H1 (cell line): ENCODE measurements at regions not wholly inside any gene's neighbourhood (a gene's known extent, or its start where the extent isn't known, plus 50 kb on each side); places are given as distances from the start of the nearest gene placed in this dataset.

ENCODE experiments used
- BACH1 ChIP-seq: IDR thresholded peaks from 2 replicates; pipeline ENCODE4 v1.6.1; 2012; ENCODE audit warnings: low read length, improper control_type of control experiment
- EP300 ChIP-seq, 2 experiments: IDR thresholded peaks; 1 replicate in 1 of 2; 2 replicates in 1 of 2; pipeline ENCODE4 v1.6.1; 2011 to 2012; ENCODE audit warnings: low read depth in 2 of 2, low read length in 2 of 2, mild to moderate bottlenecking in 2 of 2, borderline replicate concordance in 1 of 2, inconsistent platforms in 1 of 2, moderate library complexity in 1 of 2
- FOSL1 ChIP-seq: IDR thresholded peaks from 2 replicates; pipeline ENCODE4 v1.6.1; 2011; ENCODE audit warnings: mild to moderate bottlenecking, low read depth, low read length, moderate library complexity; ENCODE audit not compliant: insufficient read depth
- GTF2F1 ChIP-seq: IDR thresholded peaks from 2 replicates; pipeline ENCODE4 v1.6.1; 2012; ENCODE audit warnings: low read depth, low read length, improper control_type of control experiment, borderline replicate concordance
- POLR2A ChIP-seq, 2 experiments: IDR thresholded peaks; 1 replicate in 1 of 2; 2 replicates in 1 of 2; pipeline ENCODE4 v1.6.1; 2011; ENCODE audit warnings: low read depth in 2 of 2, low read length in 2 of 2, mild to moderate bottlenecking in 2 of 2; ENCODE audit errors: control extremely low read depth in 1 of 2
- POLR2AphosphoS5 ChIP-seq: IDR thresholded peaks from 2 replicates; pipeline ENCODE4 v1.6.1; 2011; ENCODE audit warnings: low read depth, low read length
- RAD21 ChIP-seq, 2 experiments: IDR thresholded peaks in 1 of 2; conservative IDR thresholded peaks in 1 of 2; 2 replicates each; pipeline ENCODE4 v1.6.1; 2011; ENCODE audit warnings: low read depth in 2 of 2, low read length in 2 of 2, improper control_type of control experiment in 1 of 2, inconsistent platforms in 1 of 2, mild to moderate bottlenecking in 1 of 2, moderate library complexity in 1 of 2
- RXRA ChIP-seq: IDR thresholded peaks from 2 replicates; pipeline ENCODE4 v1.6.1; 2011; ENCODE audit warnings: low read depth, mild to moderate bottlenecking, low read length, moderate library complexity; ENCODE audit not compliant: insufficient read depth
- SIN3A ChIP-seq, 2 experiments: IDR thresholded peaks in 1 of 2; conservative IDR thresholded peaks in 1 of 2; 2 replicates each; pipeline ENCODE4 v1.6.1; 2011 to 2012; ENCODE audit warnings: low read length in 2 of 2, improper control_type of control experiment in 1 of 2, low read depth in 1 of 2, mild to moderate bottlenecking in 1 of 2
- SP1 ChIP-seq: IDR thresholded peaks from 2 replicates; pipeline ENCODE4 v1.6.1; 2011; ENCODE audit warnings: low read depth, low read length
- TAF7 ChIP-seq: optimal IDR thresholded peaks from 2 replicates; pipeline ENCODE3; 2011; ENCODE audit warnings: low read depth, mild to moderate bottlenecking, inconsistent platforms, low read length, moderate library complexity, borderline replicate concordance
- ZNF274 ChIP-seq: IDR thresholded peaks from 2 replicates; pipeline ENCODE4 v1.7.0; 2012; ENCODE audit warnings: low read length, borderline replicate concordance; ENCODE audit errors: extremely low read depth
- TF ChIP-seq, protein P1 (sequence below), 3 experiments: IDR thresholded peaks; 1 replicate in 2 of 3; 2 replicates in 1 of 3; pipeline versions ENCODE4 v1.5.1 to v1.6.1; 2011; ENCODE audit warnings: low read length in 3 of 3, mild to moderate bottlenecking in 3 of 3, inconsistent platforms in 2 of 3, low read depth in 1 of 3, moderate library complexity in 1 of 3; ENCODE audit not compliant: insufficient read depth in 1 of 3; ENCODE audit errors: control extremely low read depth in 1 of 3
- TF ChIP-seq, protein P2 (sequence below): IDR thresholded peaks from 2 replicates; pipeline ENCODE4 v1.6.1; 2012; ENCODE audit warnings: inconsistent platforms

DNA sequence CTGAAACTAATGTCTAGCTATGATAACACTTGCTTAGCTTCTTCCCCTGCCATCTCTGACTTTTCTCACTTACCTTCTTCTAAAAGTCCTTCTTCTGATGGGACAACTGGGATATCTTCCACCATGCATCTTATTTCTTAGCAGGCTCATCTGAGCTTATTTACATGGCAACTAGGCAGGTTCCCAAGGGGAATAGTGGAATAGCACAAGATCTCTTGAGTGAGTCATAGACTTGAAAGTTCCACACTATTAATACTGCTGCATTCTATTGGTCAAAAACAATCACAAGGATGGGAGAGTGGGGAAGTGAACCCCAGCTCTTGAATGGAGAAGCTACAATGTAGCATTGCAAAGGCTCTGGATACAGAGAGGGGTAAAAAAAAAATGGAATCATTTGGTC lies 142.1 kb downstream of the HAO1 start:
- no peak for TF ChIP-seq ZNF274
- no peak for TF ChIP-seq GTF2F1
- TF ChIP-seq FOSL1 = no peak
- no peak for TF ChIP-seq POLR2A (IDR thresholded peaks at IDR 0.05; ENCODE audit: control extremely low read depth in 1 of 2, low read depth in 2 of 2, low read length in 2 of 2)
- no peak for TF ChIP-seq RXRA
- TF ChIP-seq, protein P1, sequence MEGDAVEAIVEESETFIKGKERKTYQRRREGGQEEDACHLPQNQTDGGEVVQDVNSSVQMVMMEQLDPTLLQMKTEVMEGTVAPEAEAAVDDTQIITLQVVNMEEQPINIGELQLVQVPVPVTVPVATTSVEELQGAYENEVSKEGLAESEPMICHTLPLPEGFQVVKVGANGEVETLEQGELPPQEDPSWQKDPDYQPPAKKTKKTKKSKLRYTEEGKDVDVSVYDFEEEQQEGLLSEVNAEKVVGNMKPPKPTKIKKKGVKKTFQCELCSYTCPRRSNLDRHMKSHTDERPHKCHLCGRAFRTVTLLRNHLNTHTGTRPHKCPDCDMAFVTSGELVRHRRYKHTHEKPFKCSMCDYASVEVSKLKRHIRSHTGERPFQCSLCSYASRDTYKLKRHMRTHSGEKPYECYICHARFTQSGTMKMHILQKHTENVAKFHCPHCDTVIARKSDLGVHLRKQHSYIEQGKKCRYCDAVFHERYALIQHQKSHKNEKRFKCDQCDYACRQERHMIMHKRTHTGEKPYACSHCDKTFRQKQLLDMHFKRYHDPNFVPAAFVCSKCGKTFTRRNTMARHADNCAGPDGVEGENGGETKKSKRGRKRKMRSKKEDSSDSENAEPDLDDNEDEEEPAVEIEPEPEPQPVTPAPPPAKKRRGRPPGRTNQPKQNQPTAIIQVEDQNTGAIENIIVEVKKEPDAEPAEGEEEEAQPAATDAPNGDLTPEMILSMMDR (IDR thresholded peaks at IDR 0.05; ENCODE audit: control extremely low read depth in 1 of 3, insufficient read depth in 1 of 3, low read depth in 1 of 3, low read length in 3 of 3) = no peak
- TF ChIP-seq SIN3A (conservative IDR thresholded peaks at IDR 0.05 in 1 of 2, IDR thresholded peaks at IDR 0.05 in 1 of 2; ENCODE audit: low read depth in 1 of 2, low read length in 2 of 2) = no peak
- no peak for TF ChIP-seq SP1
- TF ChIP-seq POLR2AphosphoS5 = no peak
- TF ChIP-seq RAD21 (IDR thresholded peaks at IDR 0.05 in 1 of 2, conservative IDR thresholded peaks at IDR 0.05 in 1 of 2; ENCODE audit: low read depth in 2 of 2, low read length in 2 of 2) = no peak
- TF ChIP-seq TAF7 = no peak
- TF ChIP-seq, protein P2, sequence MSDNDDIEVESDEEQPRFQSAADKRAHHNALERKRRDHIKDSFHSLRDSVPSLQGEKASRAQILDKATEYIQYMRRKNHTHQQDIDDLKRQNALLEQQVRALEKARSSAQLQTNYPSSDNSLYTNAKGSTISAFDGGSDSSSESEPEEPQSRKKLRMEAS = no peak
- no peak for TF ChIP-seq BACH1
- no peak for TF ChIP-seq EP300 (IDR thresholded peaks at IDR 0.05; ENCODE audit: borderline replicate concordance in 1 of 2, low read depth in 2 of 2, low read length in 2 of 2)
